Limb (tissue), 2 donors: ENCODE measurements at regions not wholly inside any gene's neighbourhood (a gene's known extent, or its start where the extent isn't known, plus 50 kb on each side); places are given as distances from the start of the nearest gene placed in this dataset.
"Not testable (repeated sequence)": the region's sequence is repeated elsewhere in the genome, so short reads cannot be mapped to it uniquely, and the experiment has no call there.

Experiments
- DNase-seq, 2 donors: peaks; one replicate each; pipeline ENCODE4 v3.0.0-alpha.2; 2016; ENCODE audit errors: extremely low spot score in 2 of 2

DNA sequence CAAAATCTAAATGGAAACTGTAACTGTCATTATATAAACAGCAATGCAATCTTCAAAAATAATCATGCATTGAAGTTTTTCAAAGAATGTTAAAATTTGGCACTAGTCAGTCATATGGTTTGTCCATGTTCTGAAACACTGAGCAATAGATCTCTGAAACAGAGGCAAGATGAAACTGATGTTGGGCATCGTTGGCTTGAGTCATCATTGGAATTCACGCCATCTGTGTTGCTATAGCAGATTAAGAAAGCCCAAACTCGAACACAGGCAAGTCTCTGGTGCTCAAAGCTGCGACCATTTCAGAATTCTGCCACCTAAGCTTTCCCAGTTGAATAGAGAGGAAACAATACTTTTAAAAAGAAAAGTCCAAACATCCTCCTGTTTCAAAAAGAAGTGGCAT, 114.1 kb upstream of the PPARGC1A start:
- no peak for DNase-seq

DNA sequence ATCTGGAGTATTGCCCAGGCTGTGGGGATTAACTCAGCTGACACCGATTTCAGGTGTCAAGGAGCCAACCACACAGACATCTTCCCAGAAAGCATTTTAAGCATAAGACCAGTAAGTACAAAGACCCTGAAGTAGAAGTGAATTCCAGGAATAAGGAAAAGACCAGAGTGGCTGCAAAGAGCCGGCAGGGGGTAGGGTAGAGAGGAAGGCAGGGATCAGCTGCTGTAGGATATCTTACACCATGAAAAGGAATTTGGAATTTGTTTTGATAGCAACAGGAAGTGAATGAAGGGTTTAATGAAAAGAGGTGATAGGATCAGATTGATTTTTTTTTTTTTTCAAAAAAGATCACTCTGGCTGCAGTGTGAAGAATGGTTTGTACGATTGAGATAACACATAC, 113.6 kb upstream of the PPARGC1A start:
- no peak for DNase-seq

DNA sequence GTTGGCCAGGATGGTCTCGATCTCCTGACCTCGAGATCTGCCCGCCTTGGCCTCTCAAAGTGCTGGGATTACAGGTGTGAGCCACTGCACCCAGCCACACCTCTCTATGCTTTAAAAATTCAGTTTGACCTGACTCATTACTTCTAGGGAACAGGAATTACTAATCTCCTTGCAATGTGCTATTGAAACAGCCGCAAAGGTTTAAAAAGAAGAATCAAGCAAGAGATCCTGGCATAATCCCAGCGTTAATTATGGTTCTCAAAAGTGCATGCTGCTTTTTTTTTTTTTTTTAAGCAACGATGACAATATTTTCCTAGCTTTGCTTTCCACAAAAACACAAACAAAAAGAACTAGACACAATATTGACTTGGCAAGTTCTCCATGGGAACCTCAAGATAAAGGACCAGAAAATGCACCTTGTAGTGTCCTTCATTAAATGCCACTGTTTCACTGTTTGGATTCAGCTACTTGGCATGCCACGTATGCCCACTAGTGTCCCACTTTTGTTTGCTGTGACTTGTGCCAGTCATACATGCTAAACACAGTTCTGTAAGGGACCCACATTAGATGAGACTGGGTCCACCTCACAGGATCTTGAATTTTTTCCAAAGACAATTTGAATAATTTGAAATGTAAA, 112.6 kb upstream of the PPARGC1A start:
- no peak for DNase-seq

DNA sequence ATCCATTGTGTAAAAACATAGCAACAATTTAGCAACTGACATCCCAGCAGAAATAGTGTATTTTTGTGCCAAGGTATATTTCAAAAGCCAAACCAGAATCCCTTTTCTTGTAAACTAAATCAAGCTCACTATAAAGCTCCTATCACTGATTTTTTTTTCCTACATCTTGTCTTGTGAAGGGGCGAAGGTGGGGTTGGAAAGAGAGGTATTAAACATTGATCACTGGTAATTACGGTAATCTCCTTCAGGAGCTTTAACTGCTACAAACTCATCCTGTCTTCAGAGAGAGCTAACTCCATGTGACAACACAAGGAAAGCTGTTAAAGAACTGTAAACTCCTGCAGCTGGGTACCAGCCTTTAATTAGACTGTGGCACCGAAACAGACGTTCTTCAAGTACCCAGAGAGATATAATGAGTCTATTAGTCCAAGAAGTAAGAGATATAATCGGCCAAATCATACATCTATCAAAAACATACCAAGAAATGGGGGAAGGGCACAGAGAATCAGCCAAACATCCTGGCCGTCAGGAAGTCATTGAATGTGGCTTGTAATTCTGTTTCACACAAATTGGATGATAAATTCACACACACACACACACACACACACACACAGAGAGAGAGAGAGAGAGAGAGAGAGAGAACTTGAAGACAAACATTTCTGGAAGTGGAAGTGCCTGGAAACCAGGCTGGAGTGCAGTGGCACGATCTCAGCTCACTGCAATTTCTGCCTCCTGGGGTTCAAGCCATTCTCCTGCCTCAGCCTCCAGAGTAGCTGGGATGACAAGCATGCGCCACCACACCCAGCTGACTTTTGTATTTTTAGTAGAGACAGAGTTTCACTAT, 111.9 kb upstream of the PPARGC1A start:
- no peak for DNase-seq

DNA sequence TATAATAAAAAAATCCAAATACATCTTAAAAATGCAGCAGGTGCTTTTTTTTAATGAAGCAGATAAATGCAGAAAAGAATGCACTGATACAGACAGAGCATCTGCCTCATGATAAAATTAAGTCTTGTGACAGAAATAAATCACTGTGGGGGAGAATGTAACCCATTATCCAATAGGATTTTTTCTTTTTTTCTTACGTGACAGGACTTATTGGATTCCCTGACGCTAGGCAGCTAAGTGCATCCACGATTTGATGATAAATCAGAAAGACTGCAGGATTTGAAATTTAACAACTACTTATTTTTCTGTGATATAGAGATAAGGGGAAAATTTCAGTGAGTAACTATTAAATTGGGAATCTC, 110.6 kb upstream of the PPARGC1A start:
- no peak for DNase-seq

DNA sequence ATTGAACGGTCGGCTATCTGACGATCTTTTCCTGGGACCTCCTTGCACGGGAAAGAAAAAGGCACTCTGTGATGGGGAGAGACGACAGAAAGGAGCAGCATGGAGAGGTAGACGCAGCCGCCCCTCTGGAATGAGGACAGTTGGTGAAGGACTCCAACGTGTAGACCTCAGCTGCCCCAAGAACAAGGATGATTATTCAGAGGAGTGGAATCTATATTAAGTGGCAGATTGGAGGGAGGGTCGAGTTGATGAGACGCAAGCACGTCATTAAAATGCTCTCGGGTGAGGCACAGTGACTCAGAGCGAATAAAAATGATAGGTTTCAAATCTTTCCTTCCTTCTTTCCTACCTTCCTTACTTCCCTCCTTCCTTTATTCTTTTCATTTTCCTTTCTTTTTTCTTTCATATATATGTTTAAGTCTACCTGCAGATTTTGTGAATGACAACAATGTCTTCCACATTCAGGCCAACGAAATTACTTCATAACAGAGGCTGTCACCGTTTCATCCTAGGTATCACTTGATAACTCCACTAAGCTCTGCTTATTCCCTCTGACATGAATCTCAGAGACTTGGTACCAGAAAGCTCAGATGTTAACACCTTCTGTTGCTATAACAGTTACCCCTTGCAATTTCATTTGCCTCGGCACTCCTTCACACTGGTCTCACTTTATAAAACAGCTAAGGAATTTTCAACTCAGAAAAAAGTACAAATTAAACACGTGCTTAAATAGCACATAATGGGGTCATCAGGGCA, 110.0 kb upstream of the PPARGC1A start:
- no peak for DNase-seq

DNA sequence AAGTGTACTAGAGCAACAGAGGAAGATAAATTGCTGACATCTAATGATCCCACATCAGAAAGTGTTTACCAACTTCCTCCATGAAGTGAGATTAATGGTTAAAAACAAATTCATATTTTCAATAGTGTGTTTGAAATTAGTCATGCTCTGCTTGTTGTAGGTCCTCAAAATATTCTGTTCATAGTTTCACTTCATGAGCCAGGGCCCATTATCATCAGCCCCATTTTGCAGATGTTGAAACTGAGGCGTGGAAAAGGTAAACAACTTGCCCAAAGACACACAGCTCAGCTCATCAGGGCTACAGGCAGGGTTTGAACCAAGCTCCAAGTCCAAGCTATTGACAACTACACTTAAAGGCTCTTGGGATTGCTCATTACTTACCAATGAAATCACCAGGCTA, 103.5 kb upstream of the PPARGC1A start:
- DNase-seq = no peak

DNA sequence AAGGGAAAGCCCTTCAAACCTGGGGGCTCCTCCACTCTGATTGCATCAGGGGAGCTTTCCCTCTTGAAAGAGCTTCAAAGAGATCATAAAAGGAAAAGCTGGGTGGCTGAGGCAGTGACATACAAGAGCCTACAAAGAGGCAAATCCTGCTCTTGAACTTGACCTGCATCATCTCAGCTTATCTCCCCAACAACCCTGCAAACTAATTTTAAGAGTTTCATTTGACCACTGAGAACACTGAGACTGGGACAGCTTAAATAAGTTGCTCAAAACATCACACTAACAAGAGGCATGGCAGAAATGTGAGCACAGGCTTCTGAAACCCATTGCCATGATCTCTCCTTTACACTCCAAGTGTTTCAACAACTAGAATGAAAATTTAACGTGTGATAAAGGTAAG, 101.6 kb upstream of the PPARGC1A start:
- DNase-seq = no peak

DNA sequence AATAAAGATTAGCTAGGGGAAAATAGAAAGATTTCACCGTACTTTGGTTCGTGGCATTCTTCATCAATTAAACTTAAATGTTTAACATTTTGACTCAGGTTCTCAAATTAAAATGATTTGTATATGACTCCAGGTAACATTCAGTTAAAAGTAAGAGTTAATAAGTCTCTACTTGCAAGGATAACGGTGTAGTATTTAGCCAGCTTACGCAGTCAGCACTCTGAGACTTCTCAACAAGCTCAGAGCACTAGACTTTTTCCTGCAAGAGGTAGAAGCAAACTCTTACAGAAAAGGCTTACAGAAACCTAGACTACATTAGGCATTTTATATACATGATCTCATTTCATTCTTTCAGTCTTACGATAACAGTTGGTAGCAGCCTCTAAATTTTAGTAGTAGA, 96.4 kb upstream of the PPARGC1A start:
- DNase-seq = no peak

DNA sequence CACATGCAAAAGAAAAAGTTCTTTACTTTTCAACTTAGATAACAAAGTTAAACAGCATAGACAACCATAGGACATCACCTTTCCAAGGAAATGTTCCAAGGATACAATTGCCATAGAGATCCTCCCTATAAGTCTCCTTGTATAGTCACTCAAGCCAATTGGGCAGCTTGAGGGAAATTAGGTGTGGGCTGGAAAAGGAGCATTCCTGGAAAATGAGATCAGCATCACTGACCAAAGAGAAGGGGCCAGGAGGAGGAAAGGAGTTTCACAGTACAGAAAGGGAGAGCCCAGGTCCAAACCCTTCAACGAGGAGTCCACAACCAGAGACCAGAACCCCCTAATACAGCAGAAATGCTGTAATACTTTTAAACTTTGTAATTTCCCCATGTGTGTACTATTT, 91.5 kb upstream of the PPARGC1A start:
- no peak for DNase-seq

DNA sequence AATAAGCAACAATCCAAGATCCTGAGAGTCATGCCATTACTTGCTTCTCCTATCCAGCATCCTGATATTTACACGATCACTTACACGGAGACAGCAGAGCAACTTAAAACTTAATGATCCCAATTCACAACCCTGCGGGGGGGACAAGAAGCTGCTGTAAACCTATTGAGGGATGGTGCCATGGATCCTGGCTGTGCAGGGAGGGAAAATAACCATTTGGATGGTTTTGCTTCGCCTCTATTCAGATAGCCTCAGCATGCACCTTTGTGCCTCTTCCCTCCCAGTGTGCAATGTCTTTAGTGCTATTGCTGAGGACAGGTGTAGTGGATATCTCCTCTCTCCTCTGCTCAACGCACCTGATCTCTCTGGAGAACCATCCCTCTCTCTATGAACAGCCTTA, 89.7 kb upstream of the PPARGC1A start:
- no peak for DNase-seq

DNA sequence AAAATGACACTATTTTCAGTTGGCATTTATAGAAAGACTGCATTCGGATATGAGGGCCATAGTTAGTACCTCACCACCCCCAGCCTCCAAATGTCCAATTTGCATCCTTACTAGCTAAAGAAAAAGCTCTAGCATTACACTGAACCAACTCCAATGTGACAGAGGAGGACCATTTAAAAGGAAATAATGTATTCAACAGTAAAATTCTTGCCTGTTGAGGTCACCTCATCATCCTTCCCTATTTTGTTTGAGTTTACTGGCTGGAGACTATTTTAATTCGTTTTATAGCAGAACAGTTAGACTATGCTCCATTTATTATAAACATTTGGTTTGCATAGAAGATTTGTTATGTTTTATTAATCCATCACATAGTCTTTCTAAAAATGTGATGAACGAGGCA, 88.2 kb upstream of the PPARGC1A start:
- DNase-seq = no peak

DNA sequence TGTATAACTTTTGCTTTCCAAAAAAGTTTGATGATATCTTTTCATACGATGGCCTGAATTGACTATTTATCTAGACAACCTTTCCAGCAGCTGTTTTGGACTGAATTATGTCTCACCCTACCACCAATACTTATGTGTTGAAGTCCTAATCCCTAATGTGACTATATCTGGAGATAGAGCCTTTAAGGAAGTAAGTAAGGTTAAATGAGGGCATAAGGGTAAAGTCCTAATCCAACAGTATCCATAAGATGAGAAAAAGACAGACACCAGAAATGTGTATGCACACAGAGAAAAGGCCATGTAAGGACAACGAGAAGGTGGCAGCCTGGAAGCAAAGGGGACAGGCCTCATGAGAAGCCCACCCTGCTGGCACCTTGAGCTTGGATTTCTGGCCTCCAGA, 86.6 kb upstream of the PPARGC1A start:
- no peak for DNase-seq

DNA sequence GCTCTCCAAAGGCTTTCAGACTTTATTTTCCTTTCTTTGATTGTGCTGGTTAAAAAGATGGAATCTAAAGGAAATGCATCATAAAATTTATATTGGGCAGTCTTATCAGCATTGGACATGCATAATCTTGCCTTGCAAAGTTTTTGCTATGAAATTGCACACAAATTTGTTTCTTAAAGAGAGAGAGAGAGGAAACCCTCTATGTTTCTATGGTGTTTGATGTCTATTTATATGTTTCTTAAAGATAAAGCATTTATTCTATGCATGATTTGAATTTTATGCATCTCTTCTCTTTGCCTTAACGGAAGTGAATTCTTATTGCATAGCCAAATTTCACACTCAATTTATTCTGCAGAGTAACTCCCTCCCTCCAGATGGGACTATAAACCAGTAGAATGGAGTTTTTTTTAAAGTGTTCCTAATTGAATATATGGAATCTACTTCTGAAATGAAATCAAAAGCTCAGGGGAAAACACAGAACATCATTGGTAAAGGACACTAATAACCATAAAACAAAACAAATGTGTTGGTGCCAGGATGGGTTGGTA, 83.5 kb upstream of the PPARGC1A start:
- no peak for DNase-seq

DNA sequence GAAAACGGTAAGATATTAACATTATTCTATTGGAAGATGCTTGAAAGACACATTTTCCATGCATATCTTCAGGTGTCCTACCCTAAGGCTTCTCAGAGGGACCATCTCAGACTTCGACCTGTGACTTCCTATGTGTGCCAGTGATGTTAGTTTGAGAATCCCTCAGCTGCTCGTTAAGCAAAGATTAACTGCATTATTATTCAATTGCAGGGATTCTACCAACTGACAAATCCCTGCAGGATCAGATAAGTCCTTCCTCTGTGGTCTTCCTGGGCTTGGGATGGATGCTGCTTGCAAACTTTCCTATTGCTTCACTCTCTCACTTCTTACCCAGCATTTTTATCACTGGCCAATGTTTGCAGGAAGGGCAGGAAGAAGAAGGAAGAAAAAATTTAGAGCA, 83.0 kb upstream of the PPARGC1A start:
- no peak for DNase-seq

DNA sequence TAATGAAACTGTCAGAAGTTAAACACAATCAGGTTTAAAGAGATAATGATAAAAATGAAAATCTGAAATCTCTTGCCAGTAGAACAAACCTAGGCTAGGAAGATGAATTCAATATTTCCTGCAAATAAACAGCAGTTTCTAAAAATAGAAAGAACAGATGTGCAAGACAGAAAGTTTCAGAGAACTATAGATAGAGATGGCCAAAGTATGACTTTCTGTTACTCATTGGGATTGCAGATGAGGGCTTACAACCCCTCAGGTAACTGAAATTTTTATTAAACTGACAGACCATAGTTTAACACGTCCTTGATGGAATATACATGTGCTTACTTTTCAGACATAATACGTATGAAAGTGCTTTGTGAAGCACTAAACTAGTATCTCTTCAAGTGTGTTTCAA, 82.3 kb upstream of the PPARGC1A start:
- no peak for DNase-seq

DNA sequence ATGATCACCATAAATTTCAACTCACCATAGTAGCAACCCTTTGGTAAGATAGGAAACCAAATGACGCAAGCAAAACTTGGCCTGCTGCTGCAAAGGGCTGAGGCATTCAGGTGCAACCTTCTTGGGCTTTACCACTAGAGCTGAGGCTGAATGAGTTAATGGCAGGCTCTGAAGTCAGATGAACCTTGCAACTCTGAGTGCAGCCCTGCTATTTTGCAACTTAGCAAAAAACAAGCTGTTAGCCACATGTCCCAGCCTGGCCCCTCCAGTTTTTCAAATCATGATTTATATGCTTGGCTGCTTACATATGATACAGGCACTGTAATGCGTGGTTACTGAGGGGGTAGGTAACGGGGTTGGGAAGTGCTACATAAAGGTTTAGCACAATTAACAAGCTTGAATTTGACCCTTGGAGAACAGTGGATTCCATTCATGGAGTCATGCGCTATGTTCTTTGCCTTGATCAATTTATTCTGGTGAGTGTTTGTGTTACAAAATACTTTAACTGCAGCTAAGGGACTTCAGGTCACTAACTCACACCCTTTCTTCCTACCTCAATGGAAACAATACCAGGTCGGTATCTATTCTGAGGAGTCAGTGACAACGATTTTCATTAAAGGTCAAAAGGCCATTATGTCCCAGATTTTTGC, 80.5 kb upstream of the PPARGC1A start:
- DNase-seq = no peak

DNA sequence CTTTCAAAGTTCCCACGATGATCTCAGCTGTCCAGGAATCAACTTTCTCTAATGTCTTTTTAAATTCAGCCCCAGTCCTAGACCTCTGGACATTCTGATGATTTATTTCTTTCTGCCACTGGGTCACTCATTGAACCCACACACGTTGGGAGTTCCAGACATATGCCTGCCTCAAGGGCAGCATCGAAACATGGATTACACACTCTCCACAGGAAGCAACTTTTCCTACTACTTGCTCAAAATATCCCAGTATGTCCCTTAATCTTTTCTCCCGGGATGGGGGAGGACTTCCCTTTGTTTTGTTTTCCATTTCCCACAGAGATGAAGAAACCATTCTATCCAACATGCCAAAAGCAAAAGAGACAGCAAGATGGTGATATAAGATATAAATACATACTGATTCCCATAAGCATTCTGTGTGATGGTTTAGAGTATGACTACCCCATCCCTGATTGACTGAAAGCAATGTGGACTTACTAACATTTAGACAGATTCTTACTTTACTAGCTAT, 79.8 kb upstream of the PPARGC1A start:
- DNase-seq = no peak

DNA sequence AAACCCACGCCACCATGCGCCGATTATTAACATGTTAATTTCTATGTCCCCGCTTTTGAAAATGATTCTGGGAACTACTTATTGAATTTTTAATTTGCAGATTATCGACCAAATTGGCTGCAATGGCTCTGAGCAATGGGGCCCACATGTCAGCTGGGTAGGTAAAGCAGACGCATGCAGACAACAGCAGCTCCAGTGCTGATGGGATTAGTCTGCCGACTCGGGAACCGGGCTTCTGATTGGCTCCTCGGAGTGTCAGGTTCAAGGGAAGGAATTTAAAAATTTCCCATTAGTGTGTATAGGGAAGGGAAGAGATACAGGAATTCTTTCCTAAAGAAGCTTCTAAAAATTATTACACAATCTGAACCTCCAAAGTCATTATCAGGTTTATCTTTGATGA, 77.4 kb upstream of the PPARGC1A start:
- DNase-seq = no peak

DNA sequence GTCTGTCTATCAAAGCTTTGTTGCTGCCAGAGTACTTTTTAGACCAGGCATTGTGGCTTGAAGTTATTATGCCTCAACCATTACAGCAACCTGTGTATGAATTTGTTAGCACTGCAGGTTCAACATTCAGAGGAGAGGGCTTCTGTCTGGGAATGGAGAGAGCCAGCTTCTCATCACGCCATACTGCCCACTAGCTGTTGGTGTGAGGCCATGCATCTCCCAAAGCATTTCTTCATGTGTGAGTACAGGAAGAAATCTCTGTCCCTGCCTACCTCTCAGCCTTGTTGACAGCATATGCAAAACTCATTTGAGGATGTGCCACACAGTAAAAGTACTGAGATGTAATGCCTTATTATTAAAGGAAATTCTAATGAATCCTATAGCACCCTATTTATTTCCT, 76.9 kb upstream of the PPARGC1A start:
- no peak for DNase-seq

DNA sequence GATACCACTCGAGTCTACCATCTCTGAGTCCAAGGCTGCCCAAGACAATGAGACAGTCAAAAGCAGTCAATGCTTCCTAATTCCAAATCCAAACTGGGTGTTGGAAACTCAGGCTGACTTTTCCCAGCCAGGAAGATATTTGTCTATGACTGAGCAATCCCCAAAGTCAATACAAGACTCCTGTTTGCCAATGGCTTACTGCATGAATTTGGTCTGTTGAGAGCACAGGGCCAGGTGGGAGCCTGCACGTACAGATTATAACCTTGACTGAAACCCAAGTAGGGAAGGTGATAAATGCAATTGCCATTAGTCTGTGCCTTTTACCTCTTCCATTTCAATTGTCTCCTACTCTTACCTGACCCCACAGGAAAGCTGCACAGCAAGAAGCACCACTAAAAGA, 72.6 kb upstream of the PPARGC1A start:
- DNase-seq = no peak

DNA sequence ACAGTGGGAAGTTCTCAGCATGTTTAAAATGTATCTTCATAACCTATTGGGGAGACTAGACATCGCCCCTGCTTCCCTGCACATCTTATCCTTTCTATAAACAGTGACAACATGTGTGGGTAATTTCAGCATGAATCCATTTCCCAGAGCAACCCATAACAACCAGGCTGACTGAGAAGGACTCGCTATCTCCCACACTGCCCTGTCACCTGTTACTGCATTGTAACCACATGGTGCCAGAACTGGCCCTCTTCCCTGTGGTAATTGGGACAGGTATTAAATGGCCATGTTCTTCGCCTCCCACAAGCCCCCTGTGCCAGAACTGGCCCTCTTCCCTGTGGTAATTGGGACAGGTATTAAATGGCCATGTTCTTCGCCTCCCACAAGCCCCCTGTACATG, 71.5 kb upstream of the PPARGC1A start:
- not testable (repeated sequence) for DNase-seq
